ENCODE measurements at regions not wholly inside any gene's neighbourhood (a gene's known extent, or its start where the extent isn't known, plus 50 kb on each side); places are given as distances from the start of the nearest gene placed in this dataset.
"Not testable (repeated sequence)": the region's sequence is repeated elsewhere in the genome, so short reads cannot be mapped to it uniquely, and the experiment has no call there.

DNA sequence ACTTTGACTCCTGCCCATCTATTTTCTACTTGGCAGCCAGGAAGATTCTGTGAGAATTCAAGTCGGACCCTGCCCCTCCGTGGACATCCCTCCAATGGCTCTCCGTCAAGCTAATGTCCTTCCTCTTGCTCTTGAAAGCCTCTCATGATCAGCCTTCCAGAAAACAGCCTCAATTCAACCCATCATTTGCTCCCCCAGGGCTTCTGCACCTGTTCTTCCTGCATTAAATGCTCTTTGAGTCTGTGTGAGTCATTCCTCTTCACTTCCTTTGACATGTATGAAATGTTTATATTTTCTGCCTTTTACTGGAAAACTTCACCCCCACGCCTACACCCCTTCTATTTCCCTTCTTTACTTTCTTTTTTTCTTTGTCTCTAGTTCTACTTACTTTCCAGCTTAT lies 734.1 kb upstream of the ZP4 start:
- no peak for DNase-seq

DNA sequence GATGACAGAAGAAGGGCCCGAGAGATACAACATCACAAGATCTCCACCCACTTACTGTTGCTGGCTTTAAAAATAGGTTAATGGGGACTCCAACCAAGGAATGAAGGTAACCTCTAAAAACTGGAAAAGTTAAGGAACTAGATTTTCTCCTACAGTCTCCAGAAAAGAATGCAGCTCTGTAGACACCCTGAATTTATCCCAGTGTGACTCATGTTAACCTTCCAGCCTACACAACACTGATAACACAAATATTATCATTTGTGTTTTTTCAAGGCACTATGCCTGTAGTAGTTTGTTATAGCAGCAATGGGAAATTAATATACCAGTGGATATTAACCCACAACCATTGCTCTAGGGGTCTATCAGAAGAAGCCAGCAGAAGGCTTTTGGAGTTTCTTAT lies 730.7 kb upstream of the ZP4 start:
- no peak for DNase-seq

DNA sequence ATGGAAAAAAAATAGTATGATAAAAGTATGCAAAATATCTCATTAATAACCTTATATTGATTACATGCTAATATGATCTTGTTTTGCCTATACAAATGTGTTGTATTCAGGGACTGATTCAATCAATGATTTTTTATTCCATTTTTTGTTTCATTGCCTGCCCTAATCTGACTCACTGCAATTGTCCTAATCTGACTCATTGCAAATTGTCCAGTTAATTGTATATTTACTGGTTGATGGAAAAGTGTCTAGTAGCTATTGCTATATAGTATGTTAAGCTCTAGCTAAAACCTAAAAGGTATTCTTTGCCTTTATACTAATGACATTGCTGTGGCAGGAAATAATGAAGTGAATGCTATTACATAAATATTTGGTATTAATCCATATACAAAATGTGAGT lies 728.9 kb upstream of the ZP4 start:
- DNase-seq = no peak

DNA sequence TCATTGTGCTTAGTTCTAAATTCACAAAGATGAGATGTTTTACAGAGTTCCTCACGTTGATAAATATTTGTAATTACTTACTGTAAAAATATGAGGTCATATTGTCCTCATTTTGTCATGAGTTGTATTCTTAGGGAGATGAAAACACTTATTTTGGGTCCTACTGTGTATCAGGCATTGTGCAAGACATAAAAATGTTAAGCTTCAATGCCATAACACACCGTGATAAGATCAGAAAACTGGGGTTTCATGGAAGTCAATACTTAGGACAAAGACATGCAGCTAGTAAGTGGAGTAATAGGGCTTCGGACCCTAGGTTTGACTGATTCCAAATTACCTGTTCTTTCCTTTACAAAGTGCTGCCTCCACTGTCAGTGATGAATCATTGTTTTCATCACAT lies 720.7 kb upstream of the ZP4 start:
- no peak for DNase-seq

DNA sequence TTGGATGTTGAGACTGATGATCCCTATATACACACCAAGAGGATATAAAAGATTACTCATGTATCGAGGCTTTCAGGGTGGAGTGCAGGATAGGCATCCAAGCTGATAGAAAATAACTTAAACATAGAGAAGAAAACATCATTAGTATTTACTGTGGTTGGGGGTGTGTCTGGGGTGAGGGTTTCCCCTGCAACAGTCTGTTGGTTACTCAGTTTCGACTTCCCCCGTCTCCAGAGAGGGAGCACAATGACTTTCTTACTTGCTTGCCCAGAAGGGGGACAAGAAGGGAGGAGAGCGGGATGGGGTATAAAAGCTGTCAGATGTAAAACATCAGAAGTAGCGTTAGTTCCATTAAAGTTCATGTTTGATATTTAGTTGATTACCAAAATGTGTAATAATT lies 717.4 kb upstream of the ZP4 start:
- DNase-seq = no peak

DNA sequence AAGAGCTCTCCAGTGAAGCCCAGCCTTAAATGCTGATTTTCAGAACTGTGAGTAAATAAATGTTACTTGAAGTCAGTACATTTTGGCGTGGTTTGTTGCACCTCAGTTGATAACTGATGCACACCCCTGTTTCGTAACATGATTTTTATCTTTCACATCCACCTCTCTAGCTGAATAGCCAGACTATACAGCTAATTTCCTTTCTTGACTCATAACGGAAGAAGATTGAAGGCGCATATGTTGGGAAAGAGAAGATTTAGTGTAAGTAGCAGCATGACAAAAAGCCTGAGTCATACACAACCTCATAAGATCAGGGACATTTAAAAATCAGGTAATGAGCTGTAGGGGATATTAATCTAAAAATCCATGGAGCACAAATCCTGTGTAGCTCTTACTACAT lies 716.2 kb upstream of the ZP4 start:
- DNase-seq = no peak

DNA sequence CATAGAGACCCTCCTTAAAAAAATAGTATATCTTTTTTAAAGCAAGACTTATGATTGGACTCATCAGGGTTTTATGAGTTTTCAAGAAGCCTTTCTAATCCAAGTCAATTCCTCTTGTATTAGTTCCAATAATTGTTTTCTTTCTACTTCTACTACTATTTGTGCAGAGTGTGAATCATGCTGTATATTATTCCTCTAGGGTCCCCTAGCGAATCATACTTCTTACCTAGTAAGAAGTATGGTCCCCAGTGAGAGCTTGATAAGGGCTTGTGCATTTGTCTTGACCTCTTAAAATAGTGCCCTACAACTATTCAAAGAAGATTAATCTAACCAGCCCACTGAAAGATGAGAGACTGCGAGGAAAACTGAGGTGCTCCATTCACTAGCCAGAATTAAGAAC lies 715.7 kb upstream of the ZP4 start:
- no peak for DNase-seq

DNA sequence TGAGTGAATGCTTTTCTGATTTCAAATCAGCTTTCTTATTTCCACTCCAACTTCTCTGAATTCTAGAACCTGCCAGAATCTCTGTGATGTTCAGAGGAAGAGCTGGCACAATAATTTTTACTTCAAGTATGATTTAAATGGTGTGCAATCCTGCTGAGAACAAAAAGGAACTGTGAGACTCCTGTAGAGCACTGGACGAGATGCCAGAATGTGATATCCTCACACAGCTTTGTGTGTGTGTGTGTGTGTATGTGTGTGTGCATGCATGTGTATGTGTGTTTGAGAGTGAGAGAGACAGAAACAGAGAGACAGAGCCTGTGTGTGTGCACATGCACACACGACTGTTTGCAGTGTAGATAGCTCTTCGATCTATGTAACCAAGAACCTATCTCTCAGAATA lies 713.6 kb upstream of the ZP4 start:
- no peak for DNase-seq

DNA sequence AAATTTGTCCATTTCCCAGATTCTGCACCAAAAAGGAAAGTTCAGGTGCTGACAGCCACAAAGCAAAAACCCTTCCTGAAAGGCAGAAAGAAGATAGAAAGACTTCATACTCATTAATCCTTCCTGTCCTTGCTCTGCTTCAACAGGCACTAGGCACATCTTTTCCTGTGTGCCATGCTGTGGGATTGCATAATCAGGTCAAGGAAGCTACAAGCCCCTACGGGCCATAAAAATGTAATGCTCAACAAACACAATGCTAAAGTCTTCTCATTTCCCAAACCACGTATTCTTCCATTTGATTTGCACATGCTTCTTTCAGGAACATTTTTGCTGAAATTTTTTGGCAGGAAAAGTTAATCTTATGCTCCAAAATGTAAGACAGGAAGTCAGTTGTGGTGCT lies 710.9 kb upstream of the ZP4 start:
- DNase-seq = not testable (repeated sequence)

DNA sequence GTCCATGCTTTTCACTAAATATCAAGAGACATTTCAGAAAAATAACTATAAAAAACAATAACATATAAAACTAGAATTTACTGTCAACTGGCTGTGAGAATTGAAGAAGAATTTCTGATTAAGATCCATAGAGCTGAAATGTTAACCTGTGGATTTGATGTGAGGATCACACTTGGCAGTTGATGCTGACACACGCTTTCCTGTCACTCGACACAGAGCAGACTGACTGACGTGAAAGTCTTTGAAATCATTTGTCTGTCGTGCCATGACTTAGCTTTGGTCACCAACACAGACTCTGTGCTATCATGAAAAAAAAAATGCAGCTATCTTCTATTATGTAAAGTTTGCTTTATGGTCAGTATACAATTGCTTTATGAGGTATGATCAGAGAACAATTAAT lies 706.0 kb upstream of the ZP4 start:
- DNase-seq = no peak

DNA sequence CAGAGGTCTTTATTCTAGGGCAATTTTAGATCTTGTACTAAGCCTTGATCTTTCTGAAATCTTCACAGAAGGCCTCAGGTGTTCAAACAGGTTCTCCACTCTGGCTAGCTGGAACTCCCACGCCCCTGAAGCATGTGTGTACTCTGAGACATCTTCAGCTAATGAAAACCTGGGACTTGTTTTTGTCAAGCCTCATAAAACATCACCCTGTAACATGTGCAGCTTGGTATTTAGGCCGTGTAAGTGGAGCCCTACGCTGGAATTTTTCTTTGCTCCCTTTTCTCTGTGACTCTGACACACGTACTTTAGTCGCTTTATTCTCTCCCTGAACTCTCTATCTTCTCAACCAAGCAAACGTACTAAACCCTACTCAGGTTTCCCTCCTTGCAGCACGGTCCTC lies 701.9 kb upstream of the ZP4 start:
- DNase-seq = no peak

DNA sequence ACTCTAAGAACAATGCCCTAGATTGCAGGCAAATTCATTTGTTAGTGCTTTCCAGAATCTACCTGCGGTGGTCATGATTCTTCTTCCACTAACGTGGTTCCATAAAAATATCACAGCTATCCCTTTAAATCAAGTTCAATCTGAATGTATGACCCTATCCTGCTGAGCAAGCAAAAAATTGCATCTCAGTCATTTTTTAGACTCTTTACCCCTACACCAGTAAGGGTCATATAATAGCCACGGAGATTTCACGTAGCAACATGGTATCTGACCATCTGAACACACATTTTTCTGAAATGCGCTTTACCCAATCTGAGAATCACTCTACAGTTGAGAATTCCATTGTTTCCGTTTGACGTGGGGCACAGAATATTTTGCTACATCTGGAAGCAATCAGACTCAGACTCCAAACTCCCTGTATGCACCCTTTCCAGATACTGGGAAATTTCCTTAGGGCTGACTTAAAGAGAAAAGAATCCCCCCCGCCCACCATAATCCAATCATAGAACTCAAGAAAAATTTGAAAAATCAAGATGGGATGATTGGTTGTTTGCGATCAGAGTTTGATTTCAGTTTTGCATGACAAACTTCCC lies 699.2 kb upstream of the ZP4 start:
- no peak for DNase-seq

DNA sequence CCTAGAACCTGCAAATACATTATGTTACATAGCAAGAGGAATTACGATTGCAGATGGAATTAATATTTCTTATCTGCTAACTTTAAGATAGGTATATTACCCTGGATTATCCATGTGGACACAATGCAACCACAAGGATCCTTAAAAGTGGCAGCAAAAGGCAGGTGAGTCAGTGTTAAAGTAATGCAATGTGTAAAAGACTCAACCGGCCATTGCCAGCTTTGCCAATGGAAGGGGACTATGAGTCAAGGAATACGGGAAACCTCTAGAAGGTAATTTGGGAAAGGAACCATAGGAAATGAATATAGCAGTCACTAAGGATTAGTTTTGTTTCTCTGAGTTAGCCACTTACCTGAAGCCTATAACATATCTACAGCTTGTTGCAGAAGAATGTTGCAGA lies 692.1 kb upstream of the ZP4 start:
- DNase-seq = no peak

DNA sequence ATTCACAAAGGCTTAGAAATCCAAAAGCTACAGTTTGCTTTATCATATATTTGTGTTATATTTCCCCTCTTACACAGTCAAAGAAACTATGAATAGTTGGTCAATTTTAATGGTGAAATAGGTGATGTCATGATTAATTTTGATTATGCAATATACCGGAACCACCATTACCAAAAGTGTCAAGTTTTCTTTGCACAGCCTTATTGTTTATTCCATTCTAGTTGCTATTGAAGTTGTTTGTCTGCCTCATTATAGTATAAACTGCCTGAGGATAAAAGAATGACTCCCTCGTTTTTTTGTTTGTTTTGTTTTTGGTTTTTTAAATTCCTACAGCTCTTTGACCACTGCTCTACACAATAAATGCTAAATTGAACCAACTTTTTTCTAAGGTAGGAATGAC lies 690.6 kb upstream of the ZP4 start:
- DNase-seq = no peak

DNA sequence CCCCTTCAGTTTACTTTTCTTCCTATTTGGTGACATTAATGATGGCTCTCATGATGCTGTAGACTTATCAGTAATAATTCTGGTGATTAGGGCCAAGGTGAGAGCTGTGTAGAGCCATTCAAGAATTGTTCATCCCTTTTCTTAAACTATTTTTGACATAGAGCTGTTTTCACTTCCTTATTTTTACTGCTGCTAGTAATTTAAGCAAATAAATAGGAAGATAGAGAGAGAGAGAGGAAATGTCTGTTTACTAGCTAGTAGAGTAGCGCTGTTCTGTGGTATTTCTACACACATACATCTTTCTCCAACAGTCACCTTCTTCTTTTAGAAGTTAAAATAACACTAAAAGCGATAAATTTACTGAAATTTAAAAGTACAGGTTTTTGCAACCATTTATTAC lies 678.0 kb upstream of the ZP4 start:
- no peak for DNase-seq

DNA sequence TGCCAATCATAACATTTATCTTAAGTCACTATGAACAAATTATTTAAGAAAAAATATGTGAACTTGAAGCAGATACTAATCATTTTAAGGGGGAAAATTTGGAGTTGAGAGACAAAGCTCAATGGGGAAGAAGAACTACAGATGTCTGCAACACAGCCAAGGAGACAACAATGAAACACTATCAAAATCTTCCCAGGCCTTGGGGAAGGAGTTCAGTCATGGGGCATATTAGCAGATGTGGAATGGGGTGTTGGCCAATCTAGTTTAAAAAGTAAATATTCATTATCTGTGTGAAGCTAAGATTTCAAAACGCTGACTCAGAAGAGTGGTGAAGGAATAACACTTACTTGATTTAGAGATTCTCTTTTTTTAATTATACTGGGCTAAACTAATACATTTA lies 671.6 kb upstream of the ZP4 start:
- DNase-seq = no peak

DNA sequence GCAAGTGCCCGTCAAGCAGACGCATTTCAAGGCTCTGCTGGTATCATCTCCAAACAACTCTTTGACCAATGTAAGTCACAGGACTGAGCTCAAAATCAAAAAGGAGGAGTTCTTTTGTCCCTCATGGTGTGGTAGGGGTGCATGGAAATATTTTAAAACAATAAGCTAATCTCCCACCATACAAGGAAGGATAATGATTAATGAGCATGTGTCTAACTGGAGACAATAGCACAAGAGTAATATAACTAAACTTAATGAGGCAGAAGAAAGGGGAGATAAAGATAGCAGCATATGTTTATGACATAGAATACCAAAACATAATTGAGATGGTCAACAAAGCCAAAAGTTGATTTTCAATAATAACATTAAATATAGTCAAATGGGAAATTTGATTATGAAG lies 668.0 kb upstream of the ZP4 start:
- DNase-seq = no peak

DNA sequence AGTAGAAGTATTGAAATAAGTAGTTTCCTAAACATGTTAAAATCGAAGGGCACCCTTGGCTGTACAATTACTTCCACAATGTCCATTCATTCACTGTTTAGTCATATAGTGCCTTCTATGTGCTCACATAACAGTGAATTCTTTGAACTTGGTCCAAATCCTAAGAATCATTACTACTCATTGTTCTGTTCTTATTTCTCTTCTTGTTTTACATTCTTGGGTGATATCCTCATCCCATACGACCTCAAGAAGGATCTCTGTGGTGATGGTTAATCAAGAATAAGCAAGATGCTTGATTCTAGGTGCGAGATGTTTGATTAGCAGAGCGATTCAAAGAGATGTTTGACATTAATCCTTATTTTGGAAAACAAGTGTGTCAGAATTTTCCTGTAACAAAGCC lies 667.4 kb upstream of the ZP4 start:
- DNase-seq = no peak

DNA sequence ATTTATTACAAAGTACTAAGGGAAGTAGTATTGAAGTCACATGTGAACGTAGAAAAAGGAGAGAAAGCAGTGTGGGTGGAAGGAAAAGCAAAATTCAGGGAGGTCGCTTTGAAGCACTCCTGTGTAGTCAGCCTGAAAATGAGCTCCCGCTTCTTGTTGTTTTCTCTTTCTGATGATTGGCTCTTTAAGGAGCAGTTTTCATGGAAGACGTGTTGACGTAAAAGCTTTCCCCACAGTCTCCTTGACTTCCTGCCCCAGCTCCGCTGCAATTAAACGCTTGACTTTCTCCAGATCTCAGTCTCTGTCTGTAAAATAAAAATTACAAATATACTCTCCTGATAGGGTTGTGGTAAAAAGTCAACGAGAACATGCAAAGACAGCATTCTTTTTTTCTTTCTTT lies 661.5 kb upstream of the ZP4 start:
- DNase-seq = no peak

DNA sequence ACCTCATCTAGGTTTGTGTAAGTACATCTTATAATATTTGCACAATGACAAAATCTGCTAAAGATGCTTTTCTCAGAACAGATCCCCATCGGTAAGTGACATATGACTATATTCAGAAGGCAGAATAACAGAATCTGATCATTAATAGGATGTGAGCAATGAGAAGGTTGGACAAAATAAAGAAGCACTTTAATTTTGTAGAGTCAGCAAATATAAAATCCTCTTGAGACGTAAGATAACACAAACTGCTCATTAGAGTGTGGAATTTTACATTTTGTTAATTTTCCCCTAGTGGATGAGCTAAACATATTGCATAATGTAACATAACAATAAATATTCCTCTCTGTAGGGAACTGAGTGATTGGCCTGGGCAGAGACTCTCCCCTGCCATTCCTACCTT lies 658.4 kb upstream of the ZP4 start:
- no peak for DNase-seq

DNA sequence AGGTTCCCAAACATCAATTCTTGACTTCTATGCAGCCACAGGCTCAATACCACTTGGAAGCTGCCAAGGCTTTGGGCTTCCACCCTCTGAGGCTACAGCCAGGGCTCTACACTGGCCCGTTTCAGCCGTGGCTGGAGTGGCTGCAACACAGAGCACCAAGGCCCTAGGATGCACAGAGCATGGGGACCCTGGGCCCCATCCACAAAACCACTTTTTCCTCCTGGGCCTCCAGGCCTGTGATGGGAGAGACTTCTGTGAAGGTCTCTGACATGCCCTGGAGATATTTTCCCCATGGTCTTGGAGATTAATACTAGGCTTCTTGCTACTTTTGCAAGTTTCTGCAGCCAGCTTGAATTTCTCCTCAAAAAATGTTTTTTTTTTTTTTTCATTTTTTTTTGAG lies 655.4 kb upstream of the ZP4 start:
- no peak for DNase-seq

DNA sequence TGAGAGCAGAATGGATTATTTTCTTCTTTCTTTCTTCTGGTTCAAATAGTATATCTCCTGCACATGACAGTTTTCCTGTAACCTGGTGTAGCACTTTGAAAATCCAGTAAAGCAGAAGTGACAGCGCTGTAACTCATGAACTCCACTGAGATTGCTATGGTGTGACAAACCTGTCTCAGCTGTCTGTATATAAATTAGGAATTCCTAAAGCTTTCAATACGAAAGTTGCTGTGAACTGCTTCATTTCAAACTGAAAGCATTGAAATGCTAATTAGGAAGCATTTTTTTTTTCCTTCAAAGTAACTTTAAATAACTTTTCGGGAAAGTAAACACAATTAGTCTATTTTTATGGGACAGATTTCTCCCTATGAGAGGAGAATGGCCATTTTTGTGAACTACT lies 646.9 kb upstream of the ZP4 start:
- DNase-seq = no peak

DNA sequence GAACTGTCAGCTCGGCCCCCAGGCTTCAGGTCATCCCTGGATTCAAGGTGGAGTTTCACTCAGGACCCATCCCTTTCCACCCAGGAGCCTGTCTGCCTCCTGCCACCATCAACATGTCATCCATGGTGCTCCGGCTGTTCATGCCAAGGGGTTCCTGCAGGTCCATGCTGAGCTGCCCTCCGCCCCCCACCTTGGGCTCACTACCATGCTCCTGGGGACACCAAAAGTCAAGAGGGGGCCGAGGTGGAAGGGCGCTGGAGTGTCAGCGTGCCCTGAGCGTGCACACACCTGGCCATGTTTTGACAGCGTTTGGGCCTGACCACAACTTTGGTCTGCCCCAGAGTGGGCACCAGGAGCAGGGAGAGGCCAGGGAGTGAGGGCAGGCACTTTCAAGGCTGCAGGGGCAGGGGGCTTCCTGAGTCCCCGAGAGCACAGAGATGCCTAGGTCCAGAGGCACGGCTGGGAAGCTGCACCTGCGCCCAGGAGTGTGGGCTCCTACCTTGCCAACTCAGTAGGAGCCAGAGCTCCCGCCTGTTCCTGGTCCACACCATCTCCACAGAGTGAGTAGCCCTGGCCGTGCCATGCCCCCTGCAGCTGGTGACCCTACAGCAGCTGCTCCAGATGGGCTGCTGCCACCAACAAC lies 639.6 kb upstream of the ZP4 start:
- no peak for DNase-seq

DNA sequence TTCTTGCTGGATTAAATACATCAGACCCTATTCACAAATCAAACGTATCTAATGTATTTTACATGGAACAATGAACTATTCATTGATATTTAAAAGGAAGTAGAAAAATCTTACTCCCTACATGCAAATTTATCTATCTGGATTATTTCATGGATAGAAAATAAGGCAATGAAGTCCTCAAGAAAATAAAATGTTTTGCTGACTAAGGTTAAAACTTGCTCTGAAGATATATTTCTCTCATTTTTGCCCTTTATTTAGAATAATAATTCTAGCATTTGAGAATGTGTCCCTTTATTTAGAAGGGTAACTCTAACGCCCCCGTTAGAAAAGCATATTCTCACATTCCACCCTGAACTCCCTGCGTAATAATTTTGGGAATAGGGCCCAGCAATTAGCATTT lies 627.0 kb upstream of the ZP4 start:
- no peak for DNase-seq

DNA sequence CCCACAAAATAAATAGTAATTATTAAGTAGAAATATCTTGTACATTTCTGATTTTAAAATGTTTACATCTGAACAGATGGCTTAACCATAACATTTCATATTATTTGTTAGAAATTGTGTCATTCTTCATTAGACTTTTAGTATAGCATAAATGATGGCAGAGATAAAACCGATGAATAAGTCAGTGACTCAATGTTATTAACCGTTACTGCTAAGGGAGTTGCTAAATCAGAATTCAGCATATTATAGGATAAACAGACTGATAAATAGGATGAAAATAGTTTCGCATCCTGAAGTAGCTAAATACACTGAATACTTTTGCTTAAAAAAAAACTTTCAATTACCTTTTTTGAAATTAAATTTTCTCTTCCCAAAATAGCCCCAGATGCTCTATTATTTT lies 610.6 kb upstream of the ZP4 start:
- DNase-seq = no peak

DNA sequence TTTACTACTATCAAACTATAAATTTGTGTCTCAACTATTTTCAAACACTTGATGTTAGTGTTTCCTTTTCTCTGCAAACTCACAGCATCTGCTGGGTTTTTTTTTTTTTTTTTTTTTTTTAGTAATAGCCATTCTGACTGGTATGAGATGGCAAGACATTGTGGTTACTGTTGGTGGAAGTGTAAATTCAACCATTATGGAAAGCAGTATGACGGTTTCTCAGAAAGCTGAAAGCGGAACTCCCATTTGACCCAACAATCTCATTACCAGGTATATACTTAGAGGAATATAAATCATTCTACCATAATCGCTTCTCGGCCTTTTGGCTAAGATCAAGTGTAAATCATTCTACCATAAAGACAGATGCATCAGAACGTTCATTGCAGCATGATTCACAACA lies 608.3 kb upstream of the ZP4 start:
- no peak for DNase-seq
